Neural cell (in vitro differentiated cells): ENCODE measurements at regions not wholly inside any gene's neighbourhood (a gene's known extent, or its start where the extent isn't known, plus 50 kb on each side); places are given as distances from the start of the nearest gene placed in this dataset.

Experiments
- EZH2 ChIP-seq: fragments of 200-600, 300-800 bp; shearing (Covaris generic), sonication (generic); IDR thresholded peaks from 2 replicates; pipeline ENCODE4 v1.6.1; 2014; ENCODE audit warnings: antibody characterized with exemption, low read length, borderline replicate concordance, mild to moderate bottlenecking; ENCODE audit not compliant: insufficient read depth, poor library complexity, severe bottlenecking
- POLR2AphosphoS5 ChIP-seq: IDR thresholded peaks from 2 replicates; pipeline ENCODE4 v1.6.1; 2012
- SMC3 ChIP-seq: fragments of 450-650 bp; conservative IDR thresholded peaks from 2 replicates; pipeline ENCODE4 v1.6.1; 2014; ENCODE audit warnings: antibody characterized with exemption, mild to moderate bottlenecking, moderate library complexity; ENCODE audit not compliant: poor library complexity
- TAF1 ChIP-seq: IDR thresholded peaks from 2 replicates; pipeline ENCODE4 v1.6.1; 2012; ENCODE audit warnings: low read depth
- TF ChIP-seq, protein P1 (sequence below): fragments of 450-650 bp; IDR thresholded peaks from 2 replicates; pipeline ENCODE4 v1.5.1; 2014; ENCODE audit warnings: antibody characterized with exemption, mild to moderate bottlenecking, moderate library complexity; ENCODE audit not compliant: poor library complexity, severe bottlenecking
- TF ChIP-seq, protein P2 (sequence below): IDR thresholded peaks from 2 replicates; pipeline ENCODE4 v1.6.1; 2012; ENCODE audit warnings: borderline replicate concordance

DNA sequence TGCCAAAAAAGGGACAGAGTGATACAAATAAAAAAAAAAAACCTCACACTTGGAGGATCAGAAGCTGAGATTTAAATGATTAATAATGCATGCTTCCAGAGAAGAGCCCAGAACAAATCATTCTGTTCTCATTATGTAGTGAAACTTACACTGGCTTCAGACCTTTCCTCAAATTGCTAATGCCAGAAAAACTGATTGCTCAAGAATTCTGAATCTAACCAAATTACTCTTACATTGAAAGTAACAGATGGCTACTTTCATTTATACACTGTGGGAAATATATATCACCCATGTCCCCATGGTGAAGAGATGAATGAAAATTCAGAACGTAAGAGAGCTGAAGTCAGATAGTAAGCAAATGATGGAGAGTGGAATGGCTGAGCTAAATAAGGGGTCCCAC lies 85.9 kb upstream of the NSMCE3 start:
- TF ChIP-seq, protein P1, sequence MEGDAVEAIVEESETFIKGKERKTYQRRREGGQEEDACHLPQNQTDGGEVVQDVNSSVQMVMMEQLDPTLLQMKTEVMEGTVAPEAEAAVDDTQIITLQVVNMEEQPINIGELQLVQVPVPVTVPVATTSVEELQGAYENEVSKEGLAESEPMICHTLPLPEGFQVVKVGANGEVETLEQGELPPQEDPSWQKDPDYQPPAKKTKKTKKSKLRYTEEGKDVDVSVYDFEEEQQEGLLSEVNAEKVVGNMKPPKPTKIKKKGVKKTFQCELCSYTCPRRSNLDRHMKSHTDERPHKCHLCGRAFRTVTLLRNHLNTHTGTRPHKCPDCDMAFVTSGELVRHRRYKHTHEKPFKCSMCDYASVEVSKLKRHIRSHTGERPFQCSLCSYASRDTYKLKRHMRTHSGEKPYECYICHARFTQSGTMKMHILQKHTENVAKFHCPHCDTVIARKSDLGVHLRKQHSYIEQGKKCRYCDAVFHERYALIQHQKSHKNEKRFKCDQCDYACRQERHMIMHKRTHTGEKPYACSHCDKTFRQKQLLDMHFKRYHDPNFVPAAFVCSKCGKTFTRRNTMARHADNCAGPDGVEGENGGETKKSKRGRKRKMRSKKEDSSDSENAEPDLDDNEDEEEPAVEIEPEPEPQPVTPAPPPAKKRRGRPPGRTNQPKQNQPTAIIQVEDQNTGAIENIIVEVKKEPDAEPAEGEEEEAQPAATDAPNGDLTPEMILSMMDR: no peak
- TF ChIP-seq TAF1 (no peak), POLR2AphosphoS5 (no peak), EZH2 (no peak), SMC3 (no peak)
- TF ChIP-seq, protein P2, sequence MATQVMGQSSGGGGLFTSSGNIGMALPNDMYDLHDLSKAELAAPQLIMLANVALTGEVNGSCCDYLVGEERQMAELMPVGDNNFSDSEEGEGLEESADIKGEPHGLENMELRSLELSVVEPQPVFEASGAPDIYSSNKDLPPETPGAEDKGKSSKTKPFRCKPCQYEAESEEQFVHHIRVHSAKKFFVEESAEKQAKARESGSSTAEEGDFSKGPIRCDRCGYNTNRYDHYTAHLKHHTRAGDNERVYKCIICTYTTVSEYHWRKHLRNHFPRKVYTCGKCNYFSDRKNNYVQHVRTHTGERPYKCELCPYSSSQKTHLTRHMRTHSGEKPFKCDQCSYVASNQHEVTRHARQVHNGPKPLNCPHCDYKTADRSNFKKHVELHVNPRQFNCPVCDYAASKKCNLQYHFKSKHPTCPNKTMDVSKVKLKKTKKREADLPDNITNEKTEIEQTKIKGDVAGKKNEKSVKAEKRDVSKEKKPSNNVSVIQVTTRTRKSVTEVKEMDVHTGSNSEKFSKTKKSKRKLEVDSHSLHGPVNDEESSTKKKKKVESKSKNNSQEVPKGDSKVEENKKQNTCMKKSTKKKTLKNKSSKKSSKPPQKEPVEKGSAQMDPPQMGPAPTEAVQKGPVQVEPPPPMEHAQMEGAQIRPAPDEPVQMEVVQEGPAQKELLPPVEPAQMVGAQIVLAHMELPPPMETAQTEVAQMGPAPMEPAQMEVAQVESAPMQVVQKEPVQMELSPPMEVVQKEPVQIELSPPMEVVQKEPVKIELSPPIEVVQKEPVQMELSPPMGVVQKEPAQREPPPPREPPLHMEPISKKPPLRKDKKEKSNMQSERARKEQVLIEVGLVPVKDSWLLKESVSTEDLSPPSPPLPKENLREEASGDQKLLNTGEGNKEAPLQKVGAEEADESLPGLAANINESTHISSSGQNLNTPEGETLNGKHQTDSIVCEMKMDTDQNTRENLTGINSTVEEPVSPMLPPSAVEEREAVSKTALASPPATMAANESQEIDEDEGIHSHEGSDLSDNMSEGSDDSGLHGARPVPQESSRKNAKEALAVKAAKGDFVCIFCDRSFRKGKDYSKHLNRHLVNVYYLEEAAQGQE: no peak
